A172 (cell line): ENCODE measurements at regions not wholly inside any gene's neighbourhood (a gene's known extent, or its start where the extent isn't known, plus 50 kb on each side); places are given as distances from the start of the nearest gene placed in this dataset.

Experiments used
- DNase-seq: peaks from one replicate; pipeline ENCODE4 v3.0.0-alpha.2; 2015; ENCODE audit warnings: low spot score

- no peak for DNase-seq
Observed at GRCh38 chr4:117801756-117802155, 232.5 kb upstream of the NDST3 start.

GRCh38 chr4:117811731-117812130 is 222.6 kb upstream of the NDST3 start:
- no peak for DNase-seq

- no peak for DNase-seq
Observed at GRCh38 chr4:117814277-117815246, 219.7 kb upstream of the NDST3 start.

GRCh38 chr4:117817301-117817700 is 217.0 kb upstream of the NDST3 start:
- DNase-seq = peak; percentile 52

DNA sequence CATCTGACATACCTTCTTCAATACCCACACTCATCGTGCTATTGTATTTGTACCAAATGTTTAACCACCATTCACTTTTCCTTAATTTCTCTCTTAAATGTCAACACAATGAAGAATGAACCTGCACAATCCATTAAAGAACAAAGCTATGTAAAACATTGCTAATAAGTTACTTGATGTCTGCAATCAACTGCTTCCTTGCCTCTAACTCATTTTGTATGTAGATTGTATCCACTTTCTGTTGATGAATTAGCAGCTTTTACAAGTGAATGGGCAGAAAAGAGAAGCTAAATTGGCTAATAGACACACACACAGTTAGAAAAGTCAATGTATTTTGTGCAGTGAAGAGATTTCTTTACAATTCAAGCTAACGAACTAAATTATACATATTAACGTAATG is 212.5 kb upstream of the NDST3 start:
- DNase-seq = no peak

- DNase-seq = no peak
Observed at GRCh38 chr4:117823388-117823787, 210.9 kb upstream of the NDST3 start.

DNA sequence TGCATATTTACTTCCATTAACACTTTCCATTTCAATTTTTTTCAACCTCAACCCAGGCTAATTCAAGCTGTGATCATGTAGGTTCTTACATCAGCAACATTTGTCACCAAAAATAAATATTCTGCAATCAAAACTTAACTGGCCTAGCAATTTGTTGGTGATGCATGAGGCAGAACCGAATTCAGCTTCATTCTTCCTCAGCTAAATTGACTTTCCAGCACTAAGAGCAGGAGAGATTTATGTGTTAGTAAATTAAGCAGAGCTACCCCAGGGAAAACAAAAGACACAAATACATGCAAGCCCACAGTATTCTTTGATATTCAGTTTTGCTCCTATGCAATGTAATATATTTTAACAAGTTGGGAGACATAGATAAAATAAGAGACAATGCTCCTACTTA is 208.7 kb upstream of the NDST3 start:
- DNase-seq = no peak

- no peak for DNase-seq
Observed at GRCh38 chr4:117831060-117831683, 203.1 kb upstream of the NDST3 start.

- no peak for DNase-seq
Observed at GRCh38 chr4:117835566-117835965, 198.7 kb upstream of the NDST3 start.

- no peak for DNase-seq
Observed at GRCh38 chr4:117844594-117844993, 189.7 kb upstream of the NDST3 start.

- no peak for DNase-seq
Observed at GRCh38 chr4:117845270-117845669, 189.0 kb upstream of the NDST3 start.

DNA sequence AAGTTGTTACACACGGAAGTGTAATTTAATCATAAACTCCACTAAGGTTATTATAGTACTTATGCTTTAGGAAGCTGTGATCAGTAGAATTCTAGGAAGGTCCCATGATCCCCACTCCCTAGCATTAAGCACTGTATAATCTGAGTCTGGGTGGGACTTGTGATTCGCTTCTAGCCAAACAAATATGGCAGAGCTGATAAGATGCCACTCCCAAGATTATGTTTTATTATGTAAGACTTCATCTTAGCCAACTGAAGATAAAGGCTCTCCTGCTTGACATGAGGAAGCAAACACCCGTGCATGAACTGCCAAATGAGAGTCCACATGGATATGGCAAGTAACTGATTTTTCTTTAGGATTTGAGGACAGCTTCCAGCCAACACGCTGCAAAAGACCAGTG is 186.4 kb upstream of the NDST3 start:
- no peak for DNase-seq

DNA sequence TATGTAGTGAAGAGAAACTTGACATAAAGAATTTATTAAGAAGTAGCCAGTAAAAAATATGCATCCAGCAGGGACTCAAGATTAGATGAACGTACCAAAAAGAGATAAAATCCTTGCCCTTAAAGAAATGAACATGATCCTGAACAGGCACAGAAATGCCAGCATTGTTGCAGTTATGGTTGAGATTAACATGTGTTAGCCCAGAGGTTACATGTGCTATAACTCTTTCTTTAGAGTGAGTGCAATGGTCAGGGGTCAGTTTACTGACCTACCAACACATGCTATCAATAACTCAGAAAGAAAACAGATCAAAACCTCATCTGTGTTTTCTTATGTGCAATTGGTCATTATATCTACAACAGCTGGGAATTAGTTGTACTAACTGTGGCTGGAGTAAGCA is 166.1 kb upstream of the NDST3 start:
- DNase-seq = no peak

DNA sequence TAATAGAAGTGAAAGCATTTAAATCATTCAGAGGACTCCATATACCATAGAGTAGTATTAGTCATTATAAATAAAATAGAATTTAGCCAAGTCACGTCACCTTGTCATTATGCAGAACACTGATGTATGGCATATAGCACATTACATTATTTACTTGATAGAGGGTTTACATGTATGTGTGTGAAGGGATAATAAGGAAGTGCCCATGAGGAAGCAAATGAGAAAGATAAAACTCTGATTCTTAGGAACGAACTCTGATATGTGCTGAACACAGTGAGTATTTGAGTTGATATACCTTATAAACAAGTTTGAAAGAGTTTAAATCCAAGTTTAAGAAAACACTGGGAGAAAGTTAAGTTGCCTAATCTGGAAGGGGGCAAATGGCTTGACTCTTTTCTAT is 160.5 kb upstream of the NDST3 start:
- DNase-seq = no peak

DNA sequence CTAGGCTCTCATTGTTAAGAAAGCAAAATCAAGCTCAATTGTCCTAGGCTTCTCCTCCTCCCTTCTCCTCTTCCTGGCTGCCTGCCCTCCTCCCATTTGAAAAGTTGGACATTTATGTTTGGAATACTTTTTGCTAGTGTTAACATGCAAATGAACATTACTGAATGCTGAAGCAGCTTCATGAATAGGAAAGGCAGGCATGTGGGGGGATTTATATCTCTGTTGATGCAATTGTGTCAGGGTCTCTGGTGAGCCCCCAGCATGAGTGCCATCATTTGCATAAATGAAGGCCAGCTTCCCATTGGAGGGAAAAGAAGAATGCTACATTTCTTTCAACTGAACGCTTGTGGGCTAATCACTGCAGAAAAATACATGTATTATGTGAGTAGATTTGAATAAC is 160.1 kb upstream of the NDST3 start:
- no peak for DNase-seq

GRCh38 chr4:117889978-117890377 is 144.3 kb upstream of the NDST3 start:
- no peak for DNase-seq

DNA sequence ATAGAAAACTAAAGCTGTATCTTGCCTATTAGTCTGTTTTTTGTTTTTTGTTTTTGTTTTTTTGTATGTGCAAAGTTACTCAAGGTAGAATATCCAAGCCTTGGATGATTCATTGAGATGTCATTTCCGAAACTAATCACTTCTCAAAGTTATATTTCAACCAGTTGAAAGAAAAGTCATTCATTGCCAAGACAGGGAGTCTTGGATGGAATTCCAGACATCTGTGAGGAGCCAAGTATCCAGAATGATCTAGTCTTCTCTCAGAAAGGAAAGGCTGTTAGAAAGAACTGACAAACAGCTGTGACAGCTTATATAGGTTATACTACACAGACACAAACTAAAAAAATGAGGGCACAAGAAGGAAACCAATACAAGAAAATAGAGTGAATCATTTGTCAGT is 141.1 kb upstream of the NDST3 start:
- peak; percentile 23 for DNase-seq

DNA sequence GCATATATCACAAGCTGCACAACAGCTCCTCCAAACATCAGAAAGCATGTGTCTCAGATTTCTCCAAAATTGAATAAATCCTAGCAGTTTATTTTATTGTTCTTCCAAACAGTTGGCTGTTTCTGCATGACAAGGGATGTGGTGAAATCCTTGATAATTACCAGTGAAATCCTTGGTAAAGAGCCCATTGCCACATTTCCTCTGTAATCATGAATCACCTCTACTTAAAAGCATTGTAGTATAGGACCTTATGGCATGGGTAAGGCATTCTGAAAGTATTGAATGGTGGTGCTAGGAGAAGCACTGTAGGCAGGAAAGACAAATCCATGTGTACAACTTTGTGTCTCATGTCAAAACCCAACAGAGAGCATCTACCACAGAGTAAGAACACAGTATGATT is 135.8 kb upstream of the NDST3 start:
- DNase-seq = peak; percentile 55

- peak; percentile 70 for DNase-seq
Observed at GRCh38 chr4:117900832-117901231, 133.5 kb upstream of the NDST3 start.

GRCh38 chr4:117907646-117908045 is 126.6 kb upstream of the NDST3 start:
- DNase-seq = no peak

DNA sequence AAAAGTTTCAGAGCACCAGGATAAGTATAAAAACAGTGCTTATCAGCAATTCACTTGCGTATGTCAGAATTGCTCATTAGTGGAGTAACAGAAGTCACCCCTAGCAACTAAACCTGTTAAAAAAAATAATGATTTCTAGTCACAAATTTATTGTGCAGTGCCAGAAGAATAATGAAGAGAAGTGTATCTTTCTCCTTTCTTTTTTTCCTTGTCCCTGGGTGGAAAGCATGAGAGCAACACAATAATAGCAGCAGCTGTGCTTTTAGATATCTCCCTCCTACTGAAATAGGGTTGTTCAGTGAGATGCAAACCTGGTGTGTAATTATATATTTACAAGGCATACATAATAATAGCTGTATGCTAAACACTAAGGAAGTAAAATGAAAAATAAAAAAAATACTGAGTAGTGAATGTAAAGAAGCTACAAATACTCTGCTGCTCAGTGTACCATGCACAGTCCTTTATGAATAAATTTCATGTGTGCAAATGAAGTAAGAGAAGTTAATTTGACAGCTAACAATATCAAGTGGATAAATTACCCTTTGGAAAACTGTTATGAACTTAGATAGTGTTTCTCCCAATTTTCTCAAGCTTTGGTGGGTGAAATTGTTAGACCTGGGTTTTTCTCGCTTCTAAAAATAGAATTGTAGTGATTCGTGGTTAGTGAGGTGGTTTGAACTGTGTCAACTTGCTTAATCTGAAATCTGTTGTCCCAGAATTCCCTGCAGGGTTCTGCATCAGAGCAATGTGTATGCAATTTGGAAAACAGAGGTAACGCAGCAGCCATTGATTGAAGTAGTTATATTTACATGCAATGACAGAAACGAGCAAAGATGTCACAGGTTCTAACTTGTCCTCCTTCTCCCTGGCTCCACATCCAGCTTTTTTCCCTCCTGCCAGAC is 125.7 kb upstream of the NDST3 start:
- DNase-seq = no peak

DNA sequence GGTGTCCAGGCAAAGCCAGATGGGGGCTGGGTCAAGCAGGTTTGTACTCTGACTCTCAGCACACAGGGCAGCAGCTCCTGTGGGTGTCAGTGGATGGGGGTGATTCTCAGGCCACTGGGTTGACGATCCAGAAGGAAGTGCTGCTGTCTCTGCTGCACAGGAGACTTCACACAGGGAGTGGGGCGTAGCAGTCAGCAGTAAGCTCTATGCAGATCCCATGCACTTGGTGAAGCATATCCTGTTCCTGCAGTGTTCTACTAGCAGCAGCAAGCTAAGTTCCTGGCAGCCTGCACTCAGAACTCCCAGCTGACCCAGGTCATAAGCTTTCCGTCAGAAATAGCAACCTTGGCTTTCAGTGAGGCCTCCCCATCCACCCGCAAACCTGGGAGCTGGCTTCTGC is 117.6 kb upstream of the NDST3 start:
- no peak for DNase-seq
